ENCODE measurements at regions not wholly inside any gene's neighbourhood (a gene's known extent, or its start where the extent isn't known, plus 50 kb on each side); places are given as distances from the start of the nearest gene placed in this dataset.

GRCh38 chr2:129794540-129794939 is 184.9 kb upstream of the RAB6C start:
- TF ChIP-seq EZH2 (IDR thresholded peaks at IDR 0.05; ENCODE audit: borderline replicate concordance, low read depth, low read length, severe bottlenecking) (no peak), CTCF (IDR thresholded peaks at IDR 0.05; ENCODE audit: extremely low read depth in 1 of 2, insufficient read depth in 1 of 2, low read depth in 1 of 2, low read length in 2 of 2) (no peak), POLR2A (IDR thresholded peaks at IDR 0.05; ENCODE audit: low read depth, low read length) (no peak)
